ENCODE measurements at regions not wholly inside any gene's neighbourhood (a gene's known extent, or its start where the extent isn't known, plus 50 kb on each side); places are given as distances from the start of the nearest gene placed in this dataset.

GRCh38 chr20:16220826-16221225 is 352.4 kb downstream of the KIF16B start:
- TF ChIP-seq POLR2A (IDR thresholded peaks at IDR 0.05; ENCODE audit: extremely low read depth, insufficient read length) (no peak), CTCF (IDR thresholded peaks at IDR 0.05; ENCODE audit: low read depth, low read length) (no peak), MYC (IDR thresholded peaks at IDR 0.05; ENCODE audit: low read depth, low read length) (no peak), MAX (IDR thresholded peaks at IDR 0.05; ENCODE audit: low read depth, low read length) (no peak)
- H3K4me3 ChIP-seq (ENCODE audit: low read depth, low read length) = no peak overlapping the region
- DNase-seq (ENCODE audit: low read depth) = no peak

DNA sequence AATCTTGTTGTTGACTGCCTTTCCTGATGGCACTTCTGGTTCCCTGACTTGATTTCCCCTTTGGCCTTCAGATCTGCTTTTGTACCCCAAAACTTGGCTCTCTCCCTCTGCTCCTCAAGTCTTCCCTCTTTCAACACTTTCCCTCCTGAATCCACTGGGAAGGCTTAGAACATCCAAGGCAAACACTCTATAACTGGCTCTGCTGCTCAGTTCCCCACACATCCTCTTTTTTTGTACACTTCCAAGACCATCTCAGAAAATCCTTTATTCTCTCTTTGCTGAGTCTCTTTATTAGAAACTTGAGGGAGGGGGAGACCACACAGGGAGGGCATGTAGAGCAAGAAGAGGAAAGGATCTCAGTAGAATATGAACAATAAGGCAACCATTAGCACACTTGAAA is 354.1 kb downstream of the KIF16B start:
- no peak for DNase-seq (ENCODE audit: low read depth)
- TF ChIP-seq CTCF (IDR thresholded peaks at IDR 0.05; ENCODE audit: low read depth, low read length) = no peak
- TF ChIP-seq POLR2A (IDR thresholded peaks at IDR 0.05; ENCODE audit: extremely low read depth, insufficient read length) = no peak
- no peak for TF ChIP-seq MAX (IDR thresholded peaks at IDR 0.05; ENCODE audit: low read depth, low read length)
- TF ChIP-seq MYC (IDR thresholded peaks at IDR 0.05; ENCODE audit: low read depth, low read length) = no peak
- no peak overlapping the region for H3K4me3 ChIP-seq (ENCODE audit: low read depth, low read length)

- TF ChIP-seq MAX (IDR thresholded peaks at IDR 0.05; ENCODE audit: low read depth, low read length) (no peak), CTCF (IDR thresholded peaks at IDR 0.05; ENCODE audit: low read depth, low read length) (no peak), POLR2A (IDR thresholded peaks at IDR 0.05; ENCODE audit: extremely low read depth, insufficient read length) (no peak), MYC (IDR thresholded peaks at IDR 0.05; ENCODE audit: low read depth, low read length) (no peak)
- H3K4me3 ChIP-seq (ENCODE audit: low read depth, low read length) = no peak overlapping the region
- DNase-seq (ENCODE audit: low read depth) = no peak
Measured at GRCh38 chr20:16216914-16217230, 356.4 kb downstream of the KIF16B start.

DNA sequence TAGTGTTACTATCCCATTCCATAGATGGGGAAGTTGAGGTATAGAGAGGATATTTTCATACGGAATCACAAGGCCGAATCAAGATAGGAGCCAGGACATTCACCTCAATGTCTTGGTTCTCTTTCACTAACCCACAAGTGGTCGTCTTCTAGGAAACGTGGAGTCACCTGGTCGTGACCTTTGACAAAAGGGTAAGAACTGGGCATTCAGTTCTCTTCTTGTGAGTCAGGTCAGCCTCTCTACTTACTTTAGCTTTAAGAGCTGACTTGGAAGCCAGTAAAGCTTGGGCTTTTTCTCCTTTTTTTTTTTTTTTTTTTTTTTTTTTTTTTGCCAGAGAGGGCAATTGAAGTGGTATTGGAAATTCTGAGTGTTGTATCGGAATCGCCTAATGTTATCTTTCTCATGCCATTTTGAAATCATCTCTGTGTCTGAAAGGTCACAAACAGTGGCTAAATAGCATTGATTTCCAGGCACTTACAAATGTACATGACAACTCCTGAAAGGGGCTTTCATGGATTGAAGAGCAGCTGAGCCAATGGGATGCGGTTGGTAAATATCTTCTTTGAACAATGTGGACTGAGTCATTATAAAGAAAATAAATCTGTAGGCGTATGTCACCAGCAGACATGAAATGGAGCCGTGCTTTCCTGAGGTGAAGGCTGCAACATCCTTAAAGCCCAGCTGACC is 356.9 kb downstream of the KIF16B start:
- TF ChIP-seq POLR2A (IDR thresholded peaks at IDR 0.05; ENCODE audit: extremely low read depth, insufficient read length) = no peak
- no peak for TF ChIP-seq CTCF (IDR thresholded peaks at IDR 0.05; ENCODE audit: low read depth, low read length)
- no peak for TF ChIP-seq MAX (IDR thresholded peaks at IDR 0.05; ENCODE audit: low read depth, low read length)
- no peak for TF ChIP-seq MYC (IDR thresholded peaks at IDR 0.05; ENCODE audit: low read depth, low read length)
- no peak overlapping the region for H3K4me3 ChIP-seq (ENCODE audit: low read depth, low read length)
- no peak for DNase-seq (ENCODE audit: low read depth)

DNA sequence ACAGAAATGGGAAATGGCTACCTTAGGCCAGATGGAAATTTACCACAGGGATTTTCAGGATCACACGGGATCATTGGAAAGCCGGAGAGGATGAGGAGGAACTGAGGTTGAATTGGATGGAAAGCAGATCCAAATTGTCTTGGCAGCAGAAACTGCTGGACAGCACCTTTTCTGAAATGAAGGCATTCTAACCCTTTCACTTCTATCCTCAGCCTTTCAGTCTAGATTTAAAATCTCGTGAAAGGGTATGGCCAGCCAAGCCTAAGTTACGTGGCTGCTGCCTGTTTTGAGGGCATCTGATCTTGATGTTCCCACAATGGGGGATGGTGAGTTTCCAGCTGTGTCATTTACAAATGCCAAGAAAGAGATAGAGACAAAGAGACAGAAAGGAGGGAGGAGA is 358.2 kb downstream of the KIF16B start:
- no peak for TF ChIP-seq POLR2A (IDR thresholded peaks at IDR 0.05; ENCODE audit: extremely low read depth, insufficient read length)
- no peak for TF ChIP-seq MAX (IDR thresholded peaks at IDR 0.05; ENCODE audit: low read depth, low read length)
- TF ChIP-seq MYC (IDR thresholded peaks at IDR 0.05; ENCODE audit: low read depth, low read length) = no peak
- TF ChIP-seq CTCF (IDR thresholded peaks at IDR 0.05; ENCODE audit: low read depth, low read length) = no peak
- no peak overlapping the region for H3K4me3 ChIP-seq (ENCODE audit: low read depth, low read length)
- no peak for DNase-seq (ENCODE audit: low read depth)

All from NB4 (cell line).